ENCODE measurements at regions not wholly inside any gene's neighbourhood (a gene's known extent, or its start where the extent isn't known, plus 50 kb on each side); places are given as distances from the start of the nearest gene placed in this dataset.
"Not testable (repeated sequence)": the region's sequence is repeated elsewhere in the genome, so short reads cannot be mapped to it uniquely, and the experiment has no call there.

DNA sequence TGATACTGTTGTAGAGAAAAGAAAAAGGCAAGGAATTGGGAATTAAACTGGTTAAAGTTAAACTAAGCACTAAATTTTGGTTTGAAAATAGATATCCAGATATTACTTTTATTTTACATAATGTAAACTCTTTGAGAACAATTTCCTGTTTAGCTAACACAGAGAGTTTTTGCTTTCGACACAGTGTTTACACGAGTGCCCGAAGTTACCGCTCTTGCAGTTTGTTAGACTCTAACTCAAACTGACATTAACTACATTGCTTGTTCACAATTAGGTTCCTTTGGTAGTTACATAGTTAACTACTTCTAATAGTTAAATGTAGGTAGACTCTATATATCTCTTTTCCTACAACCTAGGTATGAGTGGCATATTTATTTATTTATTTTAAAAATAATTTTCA, 117.1 kb upstream of the CHD1 start:
- DNase-seq = no peak

DNA sequence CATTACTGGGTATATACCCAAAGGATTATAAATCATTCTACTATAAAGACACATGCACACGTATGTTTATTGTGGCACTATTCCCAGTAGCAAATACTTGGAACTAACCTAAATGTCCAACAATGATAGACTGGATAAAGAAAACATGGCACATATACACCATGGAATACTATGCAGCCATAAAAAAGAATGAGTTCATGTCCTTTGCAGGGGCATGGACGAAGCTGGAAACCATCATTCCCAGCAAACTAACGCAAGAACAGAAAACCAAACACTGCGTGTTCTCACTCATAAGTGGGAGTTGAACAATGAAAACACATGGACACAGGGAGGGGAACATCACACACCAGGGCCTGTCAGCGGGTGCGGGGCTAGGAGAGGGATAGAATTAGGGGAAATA, 114.5 kb upstream of the CHD1 start:
- DNase-seq = not testable (repeated sequence)

DNA sequence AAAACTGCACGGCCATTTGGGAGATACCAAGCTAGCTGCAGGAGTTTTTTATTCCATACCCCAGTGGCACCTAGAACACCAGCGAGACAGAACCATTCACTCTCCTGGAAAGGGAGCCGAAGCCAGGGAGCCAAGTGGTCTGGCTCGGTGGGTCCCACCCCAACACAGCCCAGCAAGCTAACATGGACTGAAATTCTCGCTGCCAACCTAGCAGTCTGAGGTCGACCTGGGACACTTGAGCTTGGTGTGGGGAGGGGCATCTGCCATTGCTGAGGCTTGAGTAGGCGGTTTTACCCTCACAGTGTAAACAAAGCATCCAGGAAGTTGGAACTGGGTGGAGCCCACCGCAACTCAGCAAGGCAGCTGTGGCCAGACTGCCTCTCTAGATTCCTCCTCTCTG, 108.9 kb upstream of the CHD1 start:
- DNase-seq = no peak

- no peak for DNase-seq
Observed at GRCh38 chr5:99035942-99036341, 107.1 kb upstream of the CHD1 start.

DNA sequence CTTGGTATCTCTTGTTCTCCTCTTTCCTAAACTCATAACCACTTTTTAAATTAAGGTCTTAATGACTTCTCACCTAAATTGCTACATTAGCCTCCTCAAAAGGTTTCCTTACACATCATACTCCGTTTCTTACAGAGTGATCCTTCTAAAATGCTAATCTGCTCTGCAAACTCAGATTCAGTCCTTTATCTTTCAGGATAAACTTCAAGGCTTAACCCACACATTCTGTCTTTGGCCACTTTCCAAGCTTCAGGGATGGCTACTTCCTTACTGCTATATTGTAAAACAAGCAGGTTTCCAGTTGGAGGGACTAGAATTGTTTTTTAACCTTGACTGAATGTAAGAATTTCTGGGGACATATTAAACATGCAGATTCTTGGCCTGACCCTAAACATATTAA, 105.5 kb upstream of the CHD1 start:
- DNase-seq = peak; percentile 58

DNA sequence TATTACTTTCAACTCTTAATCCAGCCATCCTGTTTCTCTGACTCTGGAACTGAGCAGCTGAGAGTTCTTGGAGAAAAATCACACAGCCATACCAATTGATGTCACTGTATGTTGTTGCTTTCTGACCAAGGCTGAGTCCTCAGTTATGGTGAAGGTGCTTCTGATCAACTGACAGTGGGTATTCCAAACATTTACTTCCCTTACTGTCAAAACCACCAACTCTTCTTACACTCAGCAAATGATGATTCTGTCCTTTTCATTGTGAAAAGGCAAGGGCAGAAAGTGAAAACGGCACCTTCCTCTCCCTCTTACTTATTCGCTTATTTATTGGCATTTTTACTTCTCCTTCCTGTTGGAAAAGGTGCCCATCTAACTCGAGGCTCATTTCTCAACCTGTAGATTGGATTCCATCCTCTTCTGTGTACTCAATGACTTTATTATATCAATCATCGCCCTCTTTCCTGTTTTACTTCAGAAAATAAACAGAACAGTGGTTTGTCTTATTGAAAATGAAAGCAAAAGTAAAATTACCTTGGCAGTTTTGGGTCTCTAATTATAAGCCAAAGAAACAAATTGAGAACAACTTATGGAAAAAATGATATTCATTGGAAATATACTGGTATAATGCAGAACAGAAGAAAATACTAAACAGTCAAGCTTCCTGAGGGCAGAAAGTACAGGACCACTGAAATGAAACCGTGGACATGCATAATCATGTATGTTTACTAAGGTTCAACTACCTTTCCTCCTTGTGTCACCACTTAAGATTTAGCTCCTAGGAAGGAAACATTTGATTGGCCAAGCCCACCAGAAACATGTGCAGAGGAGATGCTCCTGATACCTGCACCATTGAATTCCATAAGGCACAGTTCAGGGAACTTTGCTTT, 104.5 kb upstream of the CHD1 start:
- peak; percentile 25 for DNase-seq

DNA sequence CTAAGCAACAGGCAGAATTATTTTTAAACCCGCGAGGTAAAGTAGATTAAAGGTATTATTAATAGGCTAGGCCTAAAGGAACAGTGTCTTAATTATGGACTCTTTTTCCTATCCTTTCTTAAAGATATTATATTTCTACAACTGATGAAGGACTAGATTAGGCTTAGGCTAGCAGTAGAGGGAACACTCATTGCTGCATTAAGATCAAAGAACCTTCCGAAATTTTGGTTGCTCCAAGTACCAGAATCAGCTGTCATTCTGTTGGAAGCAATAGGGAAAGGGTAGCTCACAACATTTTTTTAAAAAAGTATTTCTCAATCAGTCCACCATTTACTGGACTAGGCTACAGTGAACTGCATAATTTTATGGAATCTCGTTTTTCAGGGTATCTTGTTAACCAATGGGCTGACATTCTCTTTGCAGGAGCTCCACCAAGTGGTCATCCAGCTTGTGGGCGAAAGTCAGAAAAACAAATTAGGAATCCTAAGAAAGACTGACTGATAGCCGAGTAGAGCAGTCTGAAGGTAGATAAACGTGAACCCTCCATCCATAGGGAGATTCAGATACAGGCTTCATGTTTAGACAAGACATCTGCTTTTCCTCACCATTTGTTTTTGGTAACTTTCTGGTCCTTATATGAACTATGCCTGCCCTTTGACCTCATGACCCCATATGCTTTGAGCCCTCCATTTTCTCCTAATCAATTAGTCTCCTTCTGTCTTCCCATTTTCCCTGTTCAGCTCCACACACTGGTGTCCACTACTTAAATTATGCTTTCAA, 103.6 kb upstream of the CHD1 start:
- peak; percentile 88 for DNase-seq

- no peak for DNase-seq
Observed at GRCh38 chr5:99030906-99031440, 102.2 kb upstream of the CHD1 start.

DNA sequence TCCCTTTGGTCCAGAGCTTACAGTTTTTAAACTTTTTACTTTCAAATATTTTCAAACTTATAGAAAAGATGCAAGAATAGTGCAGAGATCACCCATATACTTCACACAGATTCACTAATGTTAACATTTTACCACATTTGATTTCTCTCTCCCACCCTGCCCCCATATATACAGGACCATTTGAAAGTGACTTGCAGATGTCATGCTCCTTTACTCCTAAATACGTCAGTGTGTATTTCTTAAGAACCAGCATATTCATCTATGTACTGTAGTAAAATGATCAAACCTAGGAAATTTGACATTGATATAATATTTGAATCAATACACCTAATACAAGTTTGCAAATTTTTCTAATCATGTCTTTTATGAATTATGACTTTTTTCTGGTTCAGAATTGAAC, 100.4 kb upstream of the CHD1 start:
- DNase-seq = no peak

- DNase-seq = not testable (repeated sequence)
Observed at GRCh38 chr5:99028170-99028569, 99.4 kb upstream of the CHD1 start.

- peak; percentile 41 for DNase-seq
Observed at GRCh38 chr5:99025298-99026045, 96.7 kb upstream of the CHD1 start.

DNA sequence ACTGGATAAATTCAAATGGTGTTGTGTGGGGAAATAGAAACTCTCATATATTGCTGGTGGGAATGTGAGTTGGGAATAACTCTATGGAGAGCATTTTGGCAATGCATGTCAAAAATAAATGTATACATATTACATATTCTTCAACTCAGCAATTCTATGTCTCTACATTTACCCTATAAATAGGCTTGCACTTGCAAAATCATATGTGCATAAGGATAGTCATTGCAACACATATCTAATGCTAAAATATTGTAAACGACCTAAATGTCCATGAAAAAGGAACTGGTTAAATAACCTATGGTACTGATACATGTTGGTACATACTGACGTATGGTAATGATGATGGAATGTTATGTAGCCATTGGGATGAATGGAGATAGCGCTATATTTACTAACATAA, 94.5 kb upstream of the CHD1 start:
- DNase-seq = no peak

DNA sequence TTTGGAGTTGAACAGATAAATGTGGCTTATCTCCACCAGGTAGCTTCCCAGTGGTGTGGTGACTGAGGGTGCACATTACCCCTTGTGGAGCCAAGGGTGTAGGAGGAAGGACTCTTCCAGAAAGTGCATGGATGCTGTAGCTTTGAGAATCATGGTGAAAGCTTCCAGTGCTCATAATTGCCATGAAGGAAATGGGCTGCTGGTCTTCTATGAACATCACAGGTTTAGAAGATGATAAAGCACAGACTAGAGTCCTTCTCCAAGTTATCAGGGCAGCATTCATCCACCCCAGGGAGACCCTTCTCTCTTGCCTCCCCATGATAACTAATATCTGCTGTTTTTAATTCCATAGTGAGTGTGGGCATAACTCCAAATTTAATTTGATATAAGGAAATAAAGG, 93.4 kb upstream of the CHD1 start:
- DNase-seq = no peak

- DNase-seq = peak; percentile 6
Observed at GRCh38 chr5:99020698-99021048, 91.9 kb upstream of the CHD1 start.

GRCh38 chr5:99019812-99020697, 91.2 kb upstream of the CHD1 start:
- DNase-seq = peak; percentile 93

DNA sequence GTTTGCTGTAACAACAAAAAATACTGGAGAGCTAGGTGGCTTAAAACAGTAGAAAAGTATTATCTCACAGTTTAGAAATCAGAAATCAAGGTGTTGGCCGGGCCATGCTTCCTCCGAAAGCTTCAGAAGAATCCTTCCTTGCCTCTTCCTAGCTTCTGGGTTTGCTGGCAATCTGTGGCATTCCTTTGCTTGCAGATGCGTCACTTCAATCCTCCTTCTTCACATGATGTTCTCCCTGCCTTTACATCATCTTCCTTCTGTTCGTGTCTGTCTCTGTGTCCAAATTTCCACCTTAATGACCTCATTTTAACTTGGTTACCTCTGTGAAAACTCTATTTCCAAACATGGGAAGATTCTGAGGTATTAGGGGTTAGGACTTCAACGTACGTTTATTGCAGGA, 90.4 kb upstream of the CHD1 start:
- DNase-seq = no peak

DNA sequence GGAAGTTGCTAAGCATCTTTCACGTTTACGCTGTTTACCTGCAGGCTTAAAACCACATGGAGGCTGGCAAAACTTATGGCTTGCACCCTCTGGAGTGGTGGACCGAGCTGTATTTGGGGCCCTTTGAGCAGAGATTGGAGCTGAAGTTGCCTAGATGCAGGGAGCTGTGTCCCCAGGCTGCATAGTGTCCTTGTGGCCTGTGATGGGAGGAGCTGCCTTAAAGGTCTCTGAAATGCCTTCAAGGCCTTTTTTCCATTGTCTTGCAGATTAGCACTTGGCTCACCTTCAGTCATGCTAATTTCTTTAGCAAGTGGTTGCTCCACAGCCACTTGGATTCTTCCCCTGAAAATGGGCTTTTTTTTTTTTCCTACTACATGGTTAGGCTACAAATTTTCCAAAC, 81.5 kb upstream of the CHD1 start:
- no peak for DNase-seq

DNA sequence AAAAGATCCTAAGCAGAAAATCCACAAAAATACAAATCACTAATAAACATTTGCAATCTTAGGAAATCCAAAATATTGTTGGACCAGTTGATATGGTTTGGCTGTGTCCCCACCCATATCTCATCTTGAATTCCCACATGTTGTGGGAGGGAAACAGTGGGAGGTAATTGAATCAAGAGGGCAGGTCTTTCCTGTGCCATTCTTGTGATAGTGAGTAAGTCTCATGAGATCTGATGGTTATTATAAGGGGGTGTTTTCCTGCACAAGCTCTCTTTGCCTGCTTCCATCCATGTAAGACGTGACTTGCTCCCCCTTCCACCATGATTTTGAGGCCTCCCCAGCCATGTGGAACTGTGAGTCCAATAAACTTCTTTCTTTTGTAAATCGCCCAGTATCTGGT, 79.2 kb upstream of the CHD1 start:
- not testable (repeated sequence) for DNase-seq

DNA sequence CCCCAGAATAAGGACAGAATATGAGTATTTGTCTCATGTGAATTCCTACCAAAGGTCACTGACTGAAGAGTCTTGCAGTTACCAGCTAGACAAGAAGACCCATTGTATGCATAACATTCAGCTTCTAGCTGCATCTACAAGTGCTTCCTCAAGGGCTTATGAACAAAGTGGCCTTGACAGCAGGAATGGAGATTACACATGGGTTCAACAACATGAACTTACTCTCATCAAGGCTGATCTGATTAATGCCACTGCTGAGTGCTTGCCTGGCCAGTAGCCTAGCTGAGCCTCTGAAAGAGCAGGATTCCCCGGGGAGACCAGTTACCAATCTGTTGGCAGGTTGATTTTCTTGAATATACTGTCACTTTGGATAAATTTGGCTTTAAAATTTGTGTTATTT, 76.7 kb upstream of the CHD1 start:
- DNase-seq = no peak

DNA sequence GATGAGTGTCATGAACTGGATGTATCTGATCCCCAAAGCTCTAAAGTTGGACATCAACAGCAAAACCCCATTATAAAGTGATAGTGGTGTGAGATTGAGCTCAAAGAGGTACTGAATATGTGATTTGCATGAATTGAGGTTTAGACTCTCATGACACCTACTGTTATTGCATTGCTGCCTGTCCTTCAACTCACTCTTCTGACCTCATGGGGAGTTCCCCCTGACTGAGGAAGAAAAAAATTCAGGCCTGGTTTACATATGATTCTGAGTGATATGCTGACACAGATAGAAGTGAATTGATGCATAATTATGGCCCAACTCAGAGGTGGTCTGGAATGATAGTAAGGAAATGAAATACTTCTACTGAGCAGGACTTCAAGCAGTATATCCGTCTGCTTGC, 76.2 kb upstream of the CHD1 start:
- no peak for DNase-seq

DNA sequence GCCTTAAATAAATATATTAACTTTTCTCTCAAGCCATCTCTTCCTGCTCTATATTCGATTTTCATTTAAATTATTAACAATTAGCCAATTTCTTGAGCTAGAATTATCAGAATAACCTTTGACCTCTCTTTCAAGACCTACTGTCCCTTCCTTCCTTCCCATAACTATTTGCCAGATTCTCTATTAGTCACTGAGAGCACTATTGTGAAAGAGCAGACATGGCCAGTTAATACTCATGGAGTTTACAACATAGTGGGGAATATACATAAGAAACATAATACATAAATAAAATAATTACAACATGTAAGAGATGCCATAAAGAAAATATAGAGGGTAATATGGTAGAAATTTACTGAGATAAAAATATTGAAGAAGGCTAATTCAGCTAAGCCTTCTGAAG, 72.1 kb upstream of the CHD1 start:
- DNase-seq = peak; percentile 37

DNA sequence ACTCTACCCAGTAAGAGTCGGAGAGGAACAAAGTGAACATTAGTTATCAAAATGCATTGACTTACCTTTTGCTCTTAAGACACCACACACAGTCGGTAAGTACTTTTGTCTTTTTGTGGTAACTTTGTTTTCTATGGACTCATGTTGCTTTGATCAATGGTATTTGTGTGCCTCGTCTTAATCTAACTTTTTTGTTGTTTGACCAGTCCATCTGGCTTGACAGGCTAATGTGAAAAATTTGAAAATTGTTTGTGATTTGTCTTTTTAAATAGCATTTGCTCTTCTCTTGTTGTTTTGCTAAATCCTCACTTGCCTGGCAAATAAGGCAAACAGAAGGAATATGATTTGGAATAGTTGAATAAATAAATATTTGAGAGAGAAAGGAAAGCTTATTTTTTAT, 71.4 kb upstream of the CHD1 start:
- no peak for DNase-seq

All from dermis blood vessel endothelial cell (primary cell).